Spleen (tissue), 11 donors: ENCODE measurements at regions not wholly inside any gene's neighbourhood (a gene's known extent, or its start where the extent isn't known, plus 50 kb on each side); places are given as distances from the start of the nearest gene placed in this dataset.

Experiments
- DNase-seq: peaks from one replicate; pipeline ENCODE4 v3.0.0-alpha.2; 2020
- H3K27ac ChIP-seq, 8 donors: fragments of 200-600 bp; sonication (generic) in 7 of 8; 1 replicate in 4 of 8; 2 replicates in 4 of 8; pipeline versions ENCODE4 v1.5.0 to v1.8.0; 2016 to 2021; ENCODE audit warnings: inconsistent platforms in 4 of 8, mild to moderate bottlenecking in 4 of 8, moderate library complexity in 1 of 8
- H3K27me3 ChIP-seq, 7 donors: fragments of 200-600 bp; sonication (generic) in 6 of 7; replicated peaks in 1 of 7; 1 replicate in 4 of 7; 2 replicates in 3 of 7; pipeline versions ENCODE4 v1.5.0 to v1.8.0; 2016 to 2021; ENCODE audit warnings: inconsistent platforms in 3 of 7, mild to moderate bottlenecking in 1 of 7
- H3K36me3 ChIP-seq, 6 donors: fragments of 200-600 bp; sonication (generic) in 5 of 6; 1 replicate in 4 of 6; 2 replicates in 2 of 6; pipeline versions ENCODE4 v1.5.0 to v1.8.0; 2016 to 2021; ENCODE audit warnings: inconsistent platforms in 2 of 6
- H3K4me1 ChIP-seq, 6 donors: fragments of 200-600 bp; sonication (generic) in 5 of 6; 1 replicate in 3 of 6; 2 replicates in 3 of 6; pipeline versions ENCODE4 v1.5.0 to v1.8.0; 2016 to 2021; ENCODE audit warnings: inconsistent platforms in 3 of 6
- H3K4me3 ChIP-seq, 8 donors: fragments of 200-600 bp; sonication (generic) in 7 of 8; 1 replicate in 4 of 8; 2 replicates in 4 of 8; pipeline versions ENCODE4 v1.5.0 to v1.8.0; 2016 to 2021; ENCODE audit warnings: inconsistent platforms in 4 of 8, mild to moderate bottlenecking in 4 of 8, moderate library complexity in 2 of 8
- H3K9me3 ChIP-seq, 8 donors: fragments of 200-600 bp; sonication (generic) in 7 of 8; 1 replicate in 4 of 8; 2 replicates in 4 of 8; pipeline versions ENCODE4 v1.5.0 to v1.8.0; 2016 to 2021; ENCODE audit warnings: inconsistent platforms in 4 of 8
- POLR2A ChIP-seq, 3 donors: fragments of 450-650 bp; IDR thresholded peaks; one replicate each; pipeline ENCODE4 v1.5.1; 2017; ENCODE audit warnings: antibody characterized with exemption in 3 of 3, mild to moderate bottlenecking in 1 of 3
- POLR2AphosphoS5 ChIP-seq, 3 donors: sonication (generic); formaldehyde crosslinking; IDR thresholded peaks; one replicate each; pipeline ENCODE4 v1.5.1; 2017; ENCODE audit warnings: antibody characterized with exemption in 3 of 3
- WGBS, 5 donors: extraction: QIAGEN DNeasy Blood & Tissue Kit in 3 of 5; methylation state at CpG; one replicate each; pipeline versions ENCODE4 v1.1.5 to v1.1.7; 2013 to 2018; 5-methylcytosine and 5-hydroxymethylcytosine counted together
- intact Hi-C: fragments of 100-400 bp; cut with DNase I; formaldehyde crosslinking; loops from one replicate; pipeline ENCODE4 v1.15.0; 2023; ENCODE audit warnings: low total_unique reads
- TF ChIP-seq, protein P1 (sequence below), 11 experiments: fragments of 200-600 bp in 7 of 11; fragments of 450-650 bp in 4 of 11; sonication (generic) in 4 of 11; IDR thresholded peaks in 8 of 11; conservative IDR thresholded peaks in 3 of 11; 1 replicate in 7 of 11; 2 replicates in 4 of 11; pipeline versions ENCODE4 v1.4.0 to v1.8.0; 2016 to 2021; ENCODE audit warnings: antibody characterized with exemption in 11 of 11, inconsistent platforms in 4 of 11, mild to moderate bottlenecking in 1 of 11
- donor health status: healthy with polysubstance abuse.
- donor health status: DM: no; HTN: no; CAD: no; lungs with moderate emphysema.
- donor health status: DM: no; HTN: no; CAD: no.
- donor health status: Bipolar disorder and iron deficiency.
- donor health status: healthy.
- donor health status: DM: no; HTN: no; CAD: no.
- donor health status: DM: yes; HTN: yes; CAD: no.

GRCh38 chr11:106263527-106263926 lies 186.1 kb downstream of the AASDHPPT start:
- no peak for DNase-seq
- no peak for TF ChIP-seq POLR2A (IDR thresholded peaks at IDR 0.05)
- TF ChIP-seq POLR2AphosphoS5 (IDR thresholded peaks at IDR 0.05) = no peak
- TF ChIP-seq, protein P1, sequence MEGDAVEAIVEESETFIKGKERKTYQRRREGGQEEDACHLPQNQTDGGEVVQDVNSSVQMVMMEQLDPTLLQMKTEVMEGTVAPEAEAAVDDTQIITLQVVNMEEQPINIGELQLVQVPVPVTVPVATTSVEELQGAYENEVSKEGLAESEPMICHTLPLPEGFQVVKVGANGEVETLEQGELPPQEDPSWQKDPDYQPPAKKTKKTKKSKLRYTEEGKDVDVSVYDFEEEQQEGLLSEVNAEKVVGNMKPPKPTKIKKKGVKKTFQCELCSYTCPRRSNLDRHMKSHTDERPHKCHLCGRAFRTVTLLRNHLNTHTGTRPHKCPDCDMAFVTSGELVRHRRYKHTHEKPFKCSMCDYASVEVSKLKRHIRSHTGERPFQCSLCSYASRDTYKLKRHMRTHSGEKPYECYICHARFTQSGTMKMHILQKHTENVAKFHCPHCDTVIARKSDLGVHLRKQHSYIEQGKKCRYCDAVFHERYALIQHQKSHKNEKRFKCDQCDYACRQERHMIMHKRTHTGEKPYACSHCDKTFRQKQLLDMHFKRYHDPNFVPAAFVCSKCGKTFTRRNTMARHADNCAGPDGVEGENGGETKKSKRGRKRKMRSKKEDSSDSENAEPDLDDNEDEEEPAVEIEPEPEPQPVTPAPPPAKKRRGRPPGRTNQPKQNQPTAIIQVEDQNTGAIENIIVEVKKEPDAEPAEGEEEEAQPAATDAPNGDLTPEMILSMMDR (IDR thresholded peaks at IDR 0.05 in 8 of 11, conservative IDR thresholded peaks at IDR 0.05 in 3 of 11) = no peak
- intact Hi-C loops = no loop called here
- no peaks in the 10 kb centered on the region for H3K27me3 ChIP-seq
- H3K9me3 ChIP-seq = peaks cover 0 to 12% (median 10%) of the 10 kb centered on the region in 8 donors
- H3K4me1 ChIP-seq = no peaks in the 10 kb centered on the region
- H3K4me3 ChIP-seq = no peak overlapping the region
- no peaks in the 10 kb centered on the region for H3K36me3 ChIP-seq
- WGBS, 5 donors = 65 to 84% (median 80%) methylated on average over 3 of the region's 3 CpGs
- H3K27ac ChIP-seq = no peak overlapping the region

- Histone ChIP-seq H3K4me3 (no peak overlapping the region), H3K27ac (no peak overlapping the region), H3K9me3 (peaks cover 0 to 23% (median 13%) of the 10 kb centered on the region in 8 donors), H3K36me3 (no peaks in the 10 kb centered on the region), H3K27me3 (no peaks in the 10 kb centered on the region), H3K4me1 (no peaks in the 10 kb centered on the region)
- intact Hi-C loops = no loop called here
- TF ChIP-seq POLR2A (IDR thresholded peaks at IDR 0.05) (no peak), POLR2AphosphoS5 (IDR thresholded peaks at IDR 0.05) (no peak)
- TF ChIP-seq, protein P1 (IDR thresholded peaks at IDR 0.05 in 8 of 11, conservative IDR thresholded peaks at IDR 0.05 in 3 of 11) = no peak
- no peak for DNase-seq
These were observed 193.6 kb downstream of the AASDHPPT start for GRCh38 chr11:106271086-106271485.

DNA sequence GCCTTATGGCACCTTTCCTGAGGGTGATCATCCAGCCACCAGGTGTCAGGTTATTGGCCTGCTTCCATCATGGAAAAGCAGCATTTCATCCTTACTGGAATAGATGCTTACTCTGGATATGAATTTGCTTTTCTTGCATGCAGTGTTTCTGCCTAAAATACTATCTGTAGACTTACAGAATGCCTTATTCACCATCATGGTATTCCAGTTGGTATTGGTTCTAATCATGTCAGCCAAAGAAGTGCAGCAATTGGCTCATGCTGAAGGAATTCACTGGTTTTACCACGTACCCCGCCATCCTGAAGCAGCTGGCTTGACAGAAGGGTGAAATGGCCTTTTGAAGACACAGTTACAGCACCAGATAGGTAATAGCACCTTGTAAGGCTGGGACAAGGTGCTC lies 194.2 kb downstream of the AASDHPPT start:
- Histone ChIP-seq H3K4me1 (no peaks in the 10 kb centered on the region), H3K36me3 (no peaks in the 10 kb centered on the region), H3K27ac (no peak overlapping the region), H3K27me3 (no peaks in the 10 kb centered on the region), H3K4me3 (no peak overlapping the region), H3K9me3 (peaks cover 0 to 20% (median 11%) of the 10 kb centered on the region in 8 donors)
- no peak for DNase-seq
- 80 to 98% (median 90%) methylated on average over 2 of the region's 2 CpGs for WGBS, 5 donors
- intact Hi-C loops = no loop called here
- TF ChIP-seq, protein P1 (IDR thresholded peaks at IDR 0.05 in 8 of 11, conservative IDR thresholded peaks at IDR 0.05 in 3 of 11) = no peak
- TF ChIP-seq POLR2A (IDR thresholded peaks at IDR 0.05) = no peak
- no peak for TF ChIP-seq POLR2AphosphoS5 (IDR thresholded peaks at IDR 0.05)

GRCh38 chr11:106275151-106275550 lies 197.7 kb downstream of the AASDHPPT start:
- H3K27me3 ChIP-seq = no peaks in the 10 kb centered on the region
- DNase-seq = no peak
- peaks cover 0 to 12% (median 6%) of the 10 kb centered on the region in 8 donors for H3K9me3 ChIP-seq
- no peak overlapping the region for H3K27ac ChIP-seq
- intact Hi-C loops = no loop called here
- no peaks in the 10 kb centered on the region for H3K36me3 ChIP-seq
- 59 to 75% (median 70%) methylated on average over 1 of the region's 1 CpG for whole genome bisulfite sequencing, 5 donors
- no peak overlapping the region for H3K4me3 ChIP-seq
- no peaks in the 10 kb centered on the region for H3K4me1 ChIP-seq
- TF ChIP-seq POLR2AphosphoS5 (IDR thresholded peaks at IDR 0.05) = no peak

DNA sequence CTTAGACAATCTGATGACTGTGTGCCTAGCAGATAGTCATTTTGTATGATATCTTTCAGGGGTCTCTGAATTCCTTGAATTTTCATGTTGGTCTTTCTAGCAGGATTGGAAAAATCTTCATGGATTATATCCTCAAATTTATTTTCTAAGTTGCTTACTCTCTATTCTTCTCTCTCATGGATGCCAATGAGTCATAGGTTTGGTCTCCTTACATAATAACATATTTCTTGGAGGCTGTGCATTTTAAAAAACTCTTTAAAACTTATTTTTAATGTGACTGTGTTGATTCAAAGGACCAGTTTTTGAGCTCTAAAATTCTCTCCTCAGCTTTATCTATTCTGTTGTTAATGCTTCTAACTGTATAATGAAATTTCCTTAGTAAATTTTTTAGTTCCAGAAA lies 198.7 kb downstream of the AASDHPPT start:
- H3K9me3 ChIP-seq = peaks cover 0 to 12% (median 6%) of the 10 kb centered on the region in 8 donors
- no peak for DNase-seq
- TF ChIP-seq POLR2A (IDR thresholded peaks at IDR 0.05) (no peak), POLR2AphosphoS5 (IDR thresholded peaks at IDR 0.05) (no peak)
- TF ChIP-seq, protein P1 (IDR thresholded peaks at IDR 0.05 in 8 of 11, conservative IDR thresholded peaks at IDR 0.05 in 3 of 11) = no peak
- no peaks in the 10 kb centered on the region for H3K27me3 ChIP-seq
- H3K4me1 ChIP-seq = no peaks in the 10 kb centered on the region
- no peaks in the 10 kb centered on the region for H3K36me3 ChIP-seq
- H3K27ac ChIP-seq = no peak overlapping the region
- intact Hi-C loops = no loop called here
- H3K4me3 ChIP-seq = no peak overlapping the region
